ENCODE measurements at regions not wholly inside any gene's neighbourhood (a gene's known extent, or its start where the extent isn't known, plus 50 kb on each side); places are given as distances from the start of the nearest gene placed in this dataset.

- intact Hi-C loops (cut with micrococcal nuclease), result no loop called here
- H3K4me3 ChIP-seq (ENCODE audit: low read length), result no peak overlapping the region
- no peaks in the 10 kb centered on the region for H3K4me1 ChIP-seq (ENCODE audit: insufficient read depth, low read length)
- no peaks in the 10 kb centered on the region for H3F3A ChIP-seq (ENCODE audit: low read length, unreplicated experiment)
- no peaks in the 10 kb centered on the region for H4K20me1 ChIP-seq (ENCODE audit: low read length)
- no peaks in the 10 kb centered on the region for H3K9me3 ChIP-seq (ENCODE audit: low read length)
- BruUV-seq (replicated peaks), result no TSS peak
- no peaks in the 10 kb centered on the region for H3K79me2 ChIP-seq (ENCODE audit: low read length)
- H2AFZ ChIP-seq (ENCODE audit: low read length), result no peak overlapping the region
- H3K9me2 ChIP-seq (replicated peaks; ENCODE audit: low read length), result no peaks in the 10 kb centered on the region
- no peaks in the 10 kb centered on the region for H3K36me3 ChIP-seq (ENCODE audit: low read depth, low read length)
- DNase-seq, result no peak
- H3K27me3 ChIP-seq (ENCODE audit: low read length), result no peaks in the 10 kb centered on the region
- no peak for TF ChIP-seq EZH2 (IDR thresholded peaks at IDR 0.05; ENCODE audit: low read length, unreplicated experiment)
- TF ChIP-seq CTCF (conservative IDR thresholded peaks at IDR 0.05; ENCODE audit: low read depth, low read length), result no peak
- CTCF ChIA-PET, result no interaction called here
- H3K27ac ChIP-seq (ENCODE audit: low read length), result no peak overlapping the region
- no peak overlapping the region for H3K9ac ChIP-seq (ENCODE audit: low read length)
- POLR2A ChIA-PET (ENCODE audit: unreplicated experiment), result no interaction called here
- no peak for ATAC-seq
- no peak overlapping the region for H3K4me2 ChIP-seq (ENCODE audit: low read length)
Observed at GRCh38 chr11:15817001-15817400, 539.3 kb downstream of the SOX6 start.

- Histone ChIP-seq H3K79me2 (ENCODE audit: low read length) (no peaks in the 10 kb centered on the region), H3F3A (ENCODE audit: low read length, unreplicated experiment) (no peaks in the 10 kb centered on the region), H3K9me2 (replicated peaks; ENCODE audit: low read length) (no peaks in the 10 kb centered on the region), H2AFZ (ENCODE audit: low read length) (no peak overlapping the region), H3K4me1 (ENCODE audit: insufficient read depth, low read length) (no peaks in the 10 kb centered on the region), H3K9ac (ENCODE audit: low read length) (no peak overlapping the region), H3K36me3 (ENCODE audit: low read depth, low read length) (no peaks in the 10 kb centered on the region), H3K4me2 (ENCODE audit: low read length) (no peak overlapping the region), H4K20me1 (ENCODE audit: low read length) (no peaks in the 10 kb centered on the region), H3K27me3 (ENCODE audit: low read length) (no peaks in the 10 kb centered on the region), H3K4me3 (ENCODE audit: low read length) (no peak overlapping the region), H3K27ac (ENCODE audit: low read length) (no peak overlapping the region), H3K9me3 (ENCODE audit: low read length) (no peaks in the 10 kb centered on the region)
- ChIA-PET CTCF (no interaction called here), POLR2A (ENCODE audit: unreplicated experiment) (no interaction called here)
- TF ChIP-seq CTCF (conservative IDR thresholded peaks at IDR 0.05; ENCODE audit: low read depth, low read length) (no peak), EZH2 (IDR thresholded peaks at IDR 0.05; ENCODE audit: low read length, unreplicated experiment) (no peak), EZH2phosphoT487 (IDR thresholded peaks at IDR 0.05; ENCODE audit: borderline replicate concordance, low read length) (no peak)
- ATAC-seq (no peak), DNase-seq (no peak)
- intact Hi-C loops (cut with micrococcal nuclease), result no loop called here
- BruUV-seq (replicated peaks), result no TSS peak
Observed at GRCh38 chr11:15818132-15818842, 538.1 kb downstream of the SOX6 start.

GRCh38 chr11:15819679-15820286, 536.6 kb downstream of the SOX6 start:
- no peak for TF ChIP-seq EZH2phosphoT487 (IDR thresholded peaks at IDR 0.05; ENCODE audit: borderline replicate concordance, low read length)
- TF ChIP-seq CTCF (conservative IDR thresholded peaks at IDR 0.05; ENCODE audit: low read depth, low read length), result peak; percentile 71
- intact Hi-C loops (cut with micrococcal nuclease), result no loop called here
- H4K20me1 ChIP-seq (ENCODE audit: low read length), result no peaks in the 10 kb centered on the region
- no peak overlapping the region for H3K27ac ChIP-seq (ENCODE audit: low read length)
- ChIA-PET POLR2A (ENCODE audit: unreplicated experiment) (no interaction called here), CTCF (no interaction called here)
- ATAC-seq (no peak; the same call in 1 of the 2 replicates), DNase-seq (peak; percentile 52)
- H3K4me1 ChIP-seq (ENCODE audit: insufficient read depth, low read length), result no peaks in the 10 kb centered on the region
- H3K9ac ChIP-seq (ENCODE audit: low read length), result no peak overlapping the region
- no peaks in the 10 kb centered on the region for H3F3A ChIP-seq (ENCODE audit: low read length, unreplicated experiment)
- BruUV-seq (replicated peaks), result no TSS peak
- no peak overlapping the region for H2AFZ ChIP-seq (ENCODE audit: low read length)
- no peaks in the 10 kb centered on the region for H3K36me3 ChIP-seq (ENCODE audit: low read depth, low read length)
- H3K9me3 ChIP-seq (ENCODE audit: low read length), result no peaks in the 10 kb centered on the region
- H3K9me2 ChIP-seq (replicated peaks; ENCODE audit: low read length), result no peaks in the 10 kb centered on the region
- H3K4me3 ChIP-seq (ENCODE audit: low read length), result no peak overlapping the region
- no peaks in the 10 kb centered on the region for H3K79me2 ChIP-seq (ENCODE audit: low read length)
- no peak overlapping the region for H3K4me2 ChIP-seq (ENCODE audit: low read length)
- H3K27me3 ChIP-seq (ENCODE audit: low read length), result no peaks in the 10 kb centered on the region
